Activated naive CD4-positive, alpha-beta T cell treated with anti-CD3 and anti-CD28 coated beads, Interleukin-2, amount 50 U/mL, for 24 hours (primary cell): ENCODE measurements at regions not wholly inside any gene's neighbourhood (a gene's known extent, or its start where the extent isn't known, plus 50 kb on each side); places are given as distances from the start of the nearest gene placed in this dataset.

ENCODE experiments used
- H3K27ac Mint-ChIP-seq: one replicate; pipeline ENCODE4 v1.8.0; 2021; ENCODE audit warnings: mild to moderate bottlenecking, mixed read lengths
- H3K27me3 Mint-ChIP-seq: one replicate; pipeline ENCODE4 v1.8.0; 2021; ENCODE audit warnings: mixed read lengths
- H3K36me3 Mint-ChIP-seq: one replicate; pipeline ENCODE4 v1.8.0; 2021; ENCODE audit warnings: mixed read lengths
- H3K4me1 Mint-ChIP-seq: one replicate; pipeline ENCODE4 v1.8.0; 2021; ENCODE audit warnings: mixed read lengths
- H3K4me3 Mint-ChIP-seq: one replicate; pipeline ENCODE4 v1.8.0; 2021; ENCODE audit warnings: mild to moderate bottlenecking, mixed read lengths
- H3K9me3 Mint-ChIP-seq: one replicate; pipeline ENCODE4 v1.8.0; 2021; ENCODE audit warnings: mixed read lengths

DNA sequence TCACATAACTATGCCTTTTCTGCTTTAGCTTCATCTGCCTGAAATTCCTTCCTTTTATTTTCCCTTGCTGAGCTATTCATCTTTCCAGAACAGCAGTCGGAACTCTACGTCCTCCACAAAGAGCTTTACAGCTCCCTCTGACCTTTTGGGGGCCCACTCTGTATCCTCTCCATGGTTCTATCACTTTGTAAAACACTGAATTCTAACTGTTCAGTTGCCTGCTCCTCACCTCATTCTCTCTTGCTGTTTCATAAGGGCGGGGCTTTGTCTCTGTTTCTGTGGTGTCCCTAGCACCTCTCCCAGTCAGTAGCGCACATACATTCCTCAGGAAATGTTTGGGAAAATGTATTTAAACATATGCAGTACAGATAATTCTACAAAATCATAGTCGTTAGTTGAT is 737.0 kb downstream of the RAB28 start:
- peaks cover 3% of the 10 kb centered on the region for H3K27me3 Mint-ChIP-seq
- H3K36me3 Mint-ChIP-seq = no peaks in the 10 kb centered on the region
- H3K9me3 Mint-ChIP-seq = no peaks in the 10 kb centered on the region
- H3K27ac Mint-ChIP-seq = no peak overlapping the region
- no peak overlapping the region for H3K4me3 Mint-ChIP-seq
- H3K4me1 Mint-ChIP-seq = no peaks in the 10 kb centered on the region

DNA sequence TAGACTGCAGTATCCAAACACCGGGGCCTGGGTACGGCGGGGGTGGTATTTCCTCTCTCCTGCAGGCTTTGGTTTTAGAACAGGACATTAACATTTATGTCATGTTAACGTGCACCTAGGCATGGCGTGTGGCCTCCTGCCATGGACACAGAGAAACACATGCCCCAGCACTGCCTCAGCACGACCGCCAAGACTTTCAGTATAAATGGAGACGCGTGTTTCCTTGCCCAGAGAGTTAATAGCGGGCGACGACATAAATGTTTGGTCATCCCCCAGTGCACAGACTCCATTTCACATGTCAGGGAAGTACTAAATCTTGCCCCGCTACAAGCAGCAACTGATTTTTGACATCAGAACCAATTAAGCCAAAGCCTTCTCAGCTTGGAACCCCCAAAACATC is 737.9 kb downstream of the RAB28 start:
- no peak overlapping the region for H3K4me3 Mint-ChIP-seq
- H3K27me3 Mint-ChIP-seq = peaks cover 3% of the 10 kb centered on the region
- H3K9me3 Mint-ChIP-seq = no peaks in the 10 kb centered on the region
- no peaks in the 10 kb centered on the region for H3K4me1 Mint-ChIP-seq
- H3K27ac Mint-ChIP-seq = no peak overlapping the region
- H3K36me3 Mint-ChIP-seq = no peaks in the 10 kb centered on the region

DNA sequence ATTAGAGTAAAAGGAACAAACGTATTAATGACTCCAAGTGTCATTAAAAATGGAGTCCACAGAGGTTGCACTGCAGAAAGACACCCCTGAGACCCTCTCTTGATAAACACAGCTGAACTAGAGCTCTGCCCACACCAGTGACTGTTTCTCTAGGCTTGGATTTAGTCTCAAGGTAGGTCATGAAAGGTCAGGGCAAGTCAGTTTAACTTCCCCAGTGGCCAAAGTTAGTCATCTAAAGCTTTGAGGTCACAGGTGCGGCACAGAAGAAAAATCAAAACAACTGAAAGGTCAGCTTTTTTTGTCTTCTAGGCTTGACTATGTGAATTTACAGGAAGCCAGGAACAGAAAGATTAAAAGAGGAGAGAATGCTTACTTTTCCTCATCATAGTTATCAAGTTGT is 749.6 kb downstream of the RAB28 start:
- no peaks in the 10 kb centered on the region for H3K4me1 Mint-ChIP-seq
- H3K27ac Mint-ChIP-seq = no peak overlapping the region
- H3K36me3 Mint-ChIP-seq = no peaks in the 10 kb centered on the region
- no peak overlapping the region for H3K4me3 Mint-ChIP-seq
- no peaks in the 10 kb centered on the region for H3K9me3 Mint-ChIP-seq
- H3K27me3 Mint-ChIP-seq = peaks cover 15% of the 10 kb centered on the region

DNA sequence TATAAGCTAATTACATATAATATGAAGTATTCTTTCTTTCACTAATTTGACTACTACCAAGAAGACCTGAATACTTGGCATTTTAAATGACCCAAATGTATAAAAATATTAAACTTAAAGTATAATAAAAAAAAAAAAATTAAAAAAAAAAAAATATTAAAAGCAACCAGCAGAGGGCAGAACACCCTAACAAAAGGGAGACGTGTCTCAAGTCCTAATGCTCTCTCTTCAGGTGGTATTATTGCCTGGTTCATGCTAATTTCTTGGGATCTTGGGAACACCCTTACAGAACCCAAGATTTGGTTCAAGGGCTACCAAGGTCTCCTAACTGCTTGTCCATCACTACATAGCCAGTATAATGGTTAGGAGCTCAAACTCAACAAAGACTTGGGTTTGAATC is 754.8 kb downstream of the RAB28 start:
- H3K4me3 Mint-ChIP-seq = no peak overlapping the region
- H3K9me3 Mint-ChIP-seq = no peaks in the 10 kb centered on the region
- no peak overlapping the region for H3K27ac Mint-ChIP-seq
- H3K36me3 Mint-ChIP-seq = no peaks in the 10 kb centered on the region
- H3K4me1 Mint-ChIP-seq = no peaks in the 10 kb centered on the region
- H3K27me3 Mint-ChIP-seq = peaks cover 21% of the 10 kb centered on the region

DNA sequence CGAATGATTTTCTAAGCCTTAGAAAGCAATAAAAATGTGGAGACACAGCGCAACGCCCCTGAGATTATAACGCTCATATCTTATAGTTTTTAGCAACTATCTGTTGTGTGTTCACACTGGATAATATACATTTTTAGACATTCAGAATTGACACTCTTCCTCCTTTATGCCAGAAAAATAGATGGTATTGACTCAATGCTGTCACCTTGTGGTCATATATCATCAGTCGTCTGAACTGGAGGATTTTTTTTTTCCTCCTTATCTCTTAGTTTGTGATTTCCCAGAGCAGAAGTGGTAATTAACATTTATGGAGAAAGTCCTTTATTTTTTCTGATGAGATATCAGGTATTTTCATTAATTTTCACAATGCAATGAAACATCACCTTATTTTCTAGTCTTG is 759.6 kb downstream of the RAB28 start:
- H3K9me3 Mint-ChIP-seq = no peaks in the 10 kb centered on the region
- H3K4me1 Mint-ChIP-seq = no peaks in the 10 kb centered on the region
- H3K27me3 Mint-ChIP-seq = peaks cover 23% of the 10 kb centered on the region
- no peaks in the 10 kb centered on the region for H3K36me3 Mint-ChIP-seq
- no peak overlapping the region for H3K27ac Mint-ChIP-seq
- H3K4me3 Mint-ChIP-seq = no peak overlapping the region

DNA sequence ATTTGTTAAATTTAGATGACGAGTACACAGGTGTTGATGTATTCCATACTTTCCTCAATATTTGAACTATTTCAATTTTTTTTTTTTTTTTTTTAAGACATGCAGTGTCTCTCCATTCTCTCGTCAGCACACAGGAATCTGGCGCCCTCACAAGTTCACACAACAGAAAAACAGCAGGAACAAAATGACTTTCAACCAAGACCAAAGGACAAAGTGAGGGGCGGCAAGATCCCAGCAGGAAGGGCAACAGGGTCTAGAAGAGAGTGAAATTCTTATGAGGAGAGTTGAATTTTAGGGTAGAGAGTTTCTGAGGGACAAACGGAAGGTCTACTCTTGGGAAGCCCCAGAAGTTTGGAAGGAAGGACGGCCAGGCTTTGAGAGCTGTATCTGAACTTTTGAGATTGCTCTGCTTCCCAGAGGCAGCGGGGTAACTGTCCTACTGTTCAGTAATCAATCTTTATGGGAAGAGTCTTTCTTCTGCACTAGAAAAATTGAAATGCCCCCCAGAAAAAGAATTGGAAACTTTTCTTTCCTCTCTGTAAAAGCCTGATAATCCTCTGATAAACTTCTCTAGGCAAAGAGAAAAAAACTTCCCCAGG is 760.2 kb downstream of the RAB28 start:
- Mint-ChIP-seq H3K4me3 (no peak overlapping the region), H3K9me3 (no peaks in the 10 kb centered on the region), H3K27ac (no peak overlapping the region), H3K27me3 (peaks cover 23% of the 10 kb centered on the region), H3K4me1 (no peaks in the 10 kb centered on the region), H3K36me3 (no peaks in the 10 kb centered on the region)

DNA sequence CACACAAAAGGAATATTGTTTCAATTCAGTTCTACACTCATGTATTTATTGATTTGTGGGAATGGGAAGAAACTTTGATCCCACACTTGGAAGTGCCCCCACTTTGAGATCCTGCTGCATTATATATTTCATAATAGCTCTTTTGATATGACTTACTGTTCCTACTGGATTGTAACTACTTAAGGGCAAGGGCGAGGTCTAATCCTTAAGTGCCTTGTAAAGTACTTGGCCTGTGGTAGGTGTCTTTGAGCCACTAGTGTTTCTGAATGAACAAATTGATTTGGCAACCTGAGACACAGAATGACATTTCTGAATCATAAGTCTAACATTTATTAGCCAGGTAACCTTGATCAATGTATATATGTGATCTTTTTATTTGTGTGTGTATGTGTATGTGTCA is 767.2 kb downstream of the RAB28 start:
- no peak overlapping the region for H3K27ac Mint-ChIP-seq
- no peaks in the 10 kb centered on the region for H3K36me3 Mint-ChIP-seq
- H3K9me3 Mint-ChIP-seq = peaks cover 3% of the 10 kb centered on the region

DNA sequence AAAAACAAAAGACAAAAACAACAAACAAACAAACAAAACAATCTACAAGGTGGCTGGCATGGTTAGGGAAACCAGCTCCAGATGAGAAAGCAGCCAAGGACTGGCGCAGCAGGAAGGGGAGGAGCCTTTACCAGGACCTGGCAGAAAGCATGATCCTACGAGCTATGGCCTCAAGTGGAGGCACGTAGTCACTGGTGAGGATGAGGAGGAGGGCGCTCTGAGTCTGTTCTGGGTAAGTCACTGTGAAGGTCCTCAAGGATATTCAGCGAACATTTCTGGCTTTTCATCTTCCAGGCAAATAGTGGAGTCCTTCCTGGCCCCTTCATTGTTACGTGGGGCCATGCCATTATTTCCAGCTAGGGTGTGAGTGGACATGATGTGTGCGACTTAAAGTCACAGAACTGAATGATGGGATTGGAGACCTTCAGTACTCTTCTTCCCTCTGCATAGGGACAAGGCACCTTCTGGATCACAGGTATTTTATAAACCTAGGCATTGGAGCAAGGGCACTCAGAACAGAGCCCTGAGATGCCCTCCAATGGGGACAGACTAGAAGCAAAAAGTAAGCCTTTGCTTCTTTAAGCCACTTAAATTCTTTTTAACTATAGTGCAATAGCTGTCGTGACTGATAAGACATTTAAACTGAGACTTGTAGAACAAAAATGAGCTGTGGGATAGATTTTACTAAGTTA is 771.3 kb downstream of the RAB28 start:
- Mint-ChIP-seq H3K27me3 (peaks cover 4% of the 10 kb centered on the region), H3K4me1 (no peaks in the 10 kb centered on the region), H3K4me3 (no peak overlapping the region), H3K36me3 (no peaks in the 10 kb centered on the region), H3K27ac (no peak overlapping the region), H3K9me3 (peaks cover 6% of the 10 kb centered on the region)

More for the DNA sequence above, 767.2 kb downstream of the RAB28 start:
- peaks cover 8% of the 10 kb centered on the region for H3K27me3 Mint-ChIP-seq
- no peak overlapping the region for H3K4me3 Mint-ChIP-seq
- no peaks in the 10 kb centered on the region for H3K4me1 Mint-ChIP-seq

DNA sequence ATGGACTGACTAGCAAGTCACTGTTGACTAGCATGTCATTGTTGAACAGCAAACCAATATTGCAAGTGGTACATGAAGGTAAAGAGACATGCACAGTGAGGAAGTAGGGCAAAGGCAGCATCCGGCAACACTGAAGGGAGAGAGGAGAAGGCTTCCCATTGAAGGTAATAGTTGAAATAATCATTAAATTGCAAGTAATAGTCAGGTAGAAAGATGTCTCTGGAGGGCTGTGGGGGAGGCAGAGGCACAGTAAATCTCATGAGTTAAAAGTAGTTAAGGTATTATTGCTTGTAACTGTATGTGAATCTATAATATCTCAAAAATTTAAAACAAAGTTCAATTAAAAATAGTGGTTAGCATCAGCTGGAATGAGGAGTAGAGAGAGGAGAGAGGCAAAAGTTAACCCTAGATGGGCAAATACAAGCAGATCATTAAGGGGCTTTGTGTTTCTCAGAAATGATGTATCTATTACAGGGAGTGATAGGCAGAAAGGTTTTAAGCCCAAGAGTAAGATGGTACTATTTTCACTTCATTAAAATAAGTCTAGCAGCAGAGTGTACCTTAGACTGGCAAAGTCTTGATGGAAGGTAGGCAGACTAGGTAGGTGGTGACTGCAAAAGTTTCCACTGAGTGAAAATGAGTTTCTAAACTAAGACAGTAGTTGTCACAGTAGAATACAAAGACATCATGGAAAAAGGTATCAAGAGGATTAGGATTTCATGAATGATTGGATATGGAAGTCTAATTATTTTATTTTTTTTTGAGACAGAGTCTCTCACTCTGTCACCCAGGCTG is 776.6 kb downstream of the RAB28 start:
- no peak overlapping the region for H3K4me3 Mint-ChIP-seq
- peaks cover 1% of the 10 kb centered on the region for H3K27me3 Mint-ChIP-seq
- no peak overlapping the region for H3K27ac Mint-ChIP-seq
- H3K36me3 Mint-ChIP-seq = no peaks in the 10 kb centered on the region
- H3K4me1 Mint-ChIP-seq = no peaks in the 10 kb centered on the region
- peaks cover 6% of the 10 kb centered on the region for H3K9me3 Mint-ChIP-seq

DNA sequence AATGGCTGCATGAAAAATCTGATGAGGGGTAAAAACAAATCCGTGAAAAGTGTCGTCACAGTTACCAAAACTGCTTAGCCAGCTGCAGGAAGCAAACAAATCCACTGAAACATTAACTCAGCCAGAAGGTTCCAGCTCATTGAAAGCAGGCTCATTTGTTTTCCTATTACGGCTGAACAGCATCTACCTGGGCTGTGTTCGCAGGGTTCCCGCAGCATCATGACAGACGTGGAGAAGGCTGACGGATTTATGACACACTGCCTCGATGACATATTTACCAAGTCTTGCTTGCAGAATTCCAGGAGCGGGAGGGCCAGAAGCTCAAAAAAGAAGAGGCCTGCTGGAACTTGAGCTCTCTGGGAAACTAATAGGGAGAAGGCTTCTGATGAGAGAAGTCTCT is 781.1 kb downstream of the RAB28 start:
- no peaks in the 10 kb centered on the region for H3K4me1 Mint-ChIP-seq

DNA sequence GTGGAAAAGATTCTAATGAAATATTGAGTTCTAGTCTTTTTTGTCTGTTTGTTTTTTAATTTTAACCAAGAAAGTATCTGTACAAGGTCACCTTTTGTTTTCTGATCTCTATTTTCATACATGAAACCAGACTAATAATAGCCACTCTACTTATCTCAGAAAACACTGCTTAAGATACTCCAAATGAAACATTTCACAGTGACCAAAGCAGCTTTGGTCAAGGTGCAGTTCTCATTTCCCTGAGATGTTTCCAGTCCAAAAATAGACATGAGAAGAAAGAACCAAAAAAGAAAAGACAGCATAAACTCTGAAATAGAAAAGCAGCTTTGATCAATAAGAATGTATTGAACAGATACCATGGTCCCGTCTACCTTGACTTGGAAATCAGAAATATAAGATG is 782.8 kb downstream of the RAB28 start:
- no peak overlapping the region for H3K27ac Mint-ChIP-seq
- H3K9me3 Mint-ChIP-seq = peaks cover 3% of the 10 kb centered on the region
- no peak overlapping the region for H3K4me3 Mint-ChIP-seq
- no peaks in the 10 kb centered on the region for H3K4me1 Mint-ChIP-seq
- peaks cover 1% of the 10 kb centered on the region for H3K27me3 Mint-ChIP-seq
- no peaks in the 10 kb centered on the region for H3K36me3 Mint-ChIP-seq

More for the DNA sequence above, 781.1 kb downstream of the RAB28 start:
- H3K4me3 Mint-ChIP-seq = no peak overlapping the region
- H3K36me3 Mint-ChIP-seq = no peaks in the 10 kb centered on the region
- H3K27me3 Mint-ChIP-seq = peaks cover 1% of the 10 kb centered on the region
- H3K9me3 Mint-ChIP-seq = no peaks in the 10 kb centered on the region
- H3K27ac Mint-ChIP-seq = no peak overlapping the region

DNA sequence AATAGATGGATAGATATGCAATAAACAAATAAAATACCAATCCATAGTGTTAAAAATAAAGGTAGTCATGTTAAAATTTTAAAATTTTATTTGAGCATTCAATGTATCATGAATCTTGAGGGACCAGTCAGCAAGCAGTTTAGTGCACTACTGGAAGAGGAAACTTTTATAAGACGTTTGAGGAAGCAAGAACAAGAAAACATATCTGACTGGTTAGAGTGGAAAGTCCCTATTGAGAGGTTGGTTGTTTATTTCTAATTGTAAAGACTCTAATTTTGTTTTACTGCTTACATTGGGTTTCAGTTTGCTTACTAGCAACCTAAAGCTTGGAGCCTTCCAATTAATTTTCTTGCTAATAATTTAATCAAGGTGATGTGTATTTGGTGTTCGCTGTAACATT is 786.2 kb downstream of the RAB28 start:
- no peaks in the 10 kb centered on the region for H3K4me1 Mint-ChIP-seq
- H3K36me3 Mint-ChIP-seq = no peaks in the 10 kb centered on the region
- H3K9me3 Mint-ChIP-seq = peaks cover 3% of the 10 kb centered on the region
- no peak overlapping the region for H3K27ac Mint-ChIP-seq
- no peaks in the 10 kb centered on the region for H3K27me3 Mint-ChIP-seq
- H3K4me3 Mint-ChIP-seq = no peak overlapping the region

DNA sequence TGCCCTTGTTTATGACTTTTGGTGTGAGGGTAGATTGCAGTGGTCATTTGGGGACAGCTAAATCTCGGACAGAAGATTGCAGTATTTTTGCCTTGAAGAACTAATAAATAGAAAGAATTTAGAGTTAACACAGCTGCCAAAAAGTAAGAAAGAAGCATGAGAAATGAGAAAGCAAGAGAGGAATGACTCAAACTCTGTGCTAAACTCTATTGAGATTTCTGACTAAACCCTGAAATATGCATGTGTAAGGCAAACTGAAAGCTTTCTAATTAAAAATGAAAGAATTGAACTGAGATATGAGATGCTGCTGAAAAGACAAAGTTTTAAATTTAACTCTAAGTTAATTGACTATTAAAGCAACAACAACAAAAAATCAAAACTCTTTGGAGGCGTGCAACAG is 791.3 kb downstream of the RAB28 start:
- Mint-ChIP-seq H3K9me3 (peaks cover 3% of the 10 kb centered on the region), H3K27ac (no peak overlapping the region), H3K27me3 (no peaks in the 10 kb centered on the region), H3K4me3 (no peak overlapping the region), H3K36me3 (no peaks in the 10 kb centered on the region), H3K4me1 (no peaks in the 10 kb centered on the region)

DNA sequence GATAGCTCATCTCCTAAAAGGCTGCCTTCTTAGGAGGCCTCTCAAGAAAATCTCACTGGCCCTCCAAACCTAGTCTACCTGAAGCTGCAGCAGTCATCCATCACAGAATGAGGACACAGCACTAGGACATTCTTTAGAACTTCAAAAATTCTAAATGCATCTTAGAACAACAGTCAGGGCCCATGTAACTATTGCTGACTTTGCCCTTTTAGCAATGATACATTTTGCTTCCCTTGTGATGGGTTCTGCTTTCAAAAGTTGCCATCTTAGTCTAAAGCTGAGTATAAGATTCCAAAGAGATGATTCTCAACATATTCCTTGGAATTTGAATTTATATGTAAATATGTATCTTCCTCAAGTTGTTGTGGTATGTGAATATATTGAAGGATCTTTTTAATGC is 793.0 kb downstream of the RAB28 start:
- no peak overlapping the region for H3K27ac Mint-ChIP-seq
- H3K36me3 Mint-ChIP-seq = no peaks in the 10 kb centered on the region
- no peaks in the 10 kb centered on the region for H3K27me3 Mint-ChIP-seq
- no peaks in the 10 kb centered on the region for H3K9me3 Mint-ChIP-seq
- H3K4me3 Mint-ChIP-seq = no peak overlapping the region
- H3K4me1 Mint-ChIP-seq = no peaks in the 10 kb centered on the region

DNA sequence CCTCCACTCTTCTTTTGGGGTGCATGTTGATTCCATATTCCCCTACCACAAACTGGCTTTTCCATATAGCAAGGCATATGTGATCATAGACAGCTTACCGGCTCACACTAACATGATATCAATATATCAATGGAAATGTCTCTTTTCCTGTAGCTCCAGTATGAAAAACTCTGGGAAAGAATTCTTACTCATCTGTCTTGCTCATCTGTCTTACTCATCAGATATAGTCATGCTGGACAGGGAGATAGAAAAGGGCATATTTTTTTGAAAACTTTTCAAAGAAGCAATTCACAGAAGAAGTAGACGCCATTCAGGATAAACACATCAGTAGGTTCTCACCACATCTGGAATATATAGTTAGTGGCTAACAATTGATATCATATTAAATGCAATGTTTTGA is 794.7 kb downstream of the RAB28 start:
- no peaks in the 10 kb centered on the region for H3K27me3 Mint-ChIP-seq
- no peak overlapping the region for H3K27ac Mint-ChIP-seq
- no peaks in the 10 kb centered on the region for H3K4me1 Mint-ChIP-seq
- H3K36me3 Mint-ChIP-seq = no peaks in the 10 kb centered on the region
- H3K4me3 Mint-ChIP-seq = no peak overlapping the region
- H3K9me3 Mint-ChIP-seq = no peaks in the 10 kb centered on the region

DNA sequence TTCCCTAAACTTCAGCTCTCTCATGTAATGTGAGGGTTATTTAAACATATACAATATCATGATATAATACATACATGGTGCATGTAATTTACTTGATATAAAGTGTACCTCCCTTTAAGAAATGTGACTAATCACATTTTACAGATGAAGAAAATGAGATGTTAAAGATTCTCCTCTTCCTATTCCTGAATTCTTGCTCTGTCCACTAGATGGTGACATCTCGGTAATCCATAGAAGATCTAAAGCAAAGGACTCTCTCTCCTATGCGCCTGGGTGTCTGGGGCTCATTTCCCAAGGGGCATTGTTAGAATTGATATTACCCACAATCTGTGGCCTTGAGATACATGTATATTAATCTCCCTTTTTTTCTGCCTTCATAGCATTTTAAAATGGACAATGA is 804.9 kb downstream of the RAB28 start:
- Mint-ChIP-seq H3K4me3 (no peak overlapping the region), H3K9me3 (peaks cover 12% of the 10 kb centered on the region), H3K4me1 (no peaks in the 10 kb centered on the region), H3K27ac (no peak overlapping the region), H3K36me3 (no peaks in the 10 kb centered on the region), H3K27me3 (peaks cover 3% of the 10 kb centered on the region)
